Caco-2 (cell line): ENCODE measurements at regions not wholly inside any gene's neighbourhood (a gene's known extent, or its start where the extent isn't known, plus 50 kb on each side); places are given as distances from the start of the nearest gene placed in this dataset.
A peak's percentile ranks its signal among the peaks of the same experiment; 100 is the strongest.
"Not testable (repeated sequence)": the region's sequence is repeated elsewhere in the genome, so short reads cannot be mapped to it uniquely, and the experiment has no call there.

Source experiments
- BruUV-seq: library from RNA; stranded (reverse); fragments of 400-500 nt; replicated peaks from 2 replicates; lab custom pipeline; 2021; lab: Mats Ljungman, UMichigan
- CTCF ChIA-PET: fragments of 300-600 bp; sonication (Branson Sonifier 250); formaldehyde crosslinking; loops from one replicate; lab custom pipeline; 2022; ENCODE audit warnings: antibody characterized with exemption; lab: Charles Lee
- POLR2A ChIA-PET: fragments of 300-600 bp; sonication (Branson Sonifier 250); formaldehyde crosslinking; loops from one replicate; lab custom pipeline; 2022; ENCODE audit warnings: antibody characterized with exemption; lab: Charles Lee
- DNase-seq, 2 experiments: peaks; one replicate each; pipeline versions ENCODE4 v3.0.0 to v3.0.0-alpha.2; 2020 to 2022
- H3K27me3 ChIP-seq: replicated peaks from 2 replicates; pipeline ENCODE4 v1.6.0; 2011; ENCODE audit warnings: low read length; ENCODE audit not compliant: control insufficient read depth, insufficient read depth
- H3K36me3 ChIP-seq: 2 replicates; pipeline ENCODE4 v1.5.1; 2011; ENCODE audit warnings: low read length; ENCODE audit not compliant: control insufficient read depth, insufficient read depth
- H3K4me1 ChIP-seq: fragments of 250-450 bp; sonication (Bioruptor Pico); 2 replicates; pipeline ENCODE4 v1.5.1; 2020; ENCODE audit warnings: mild to moderate bottlenecking
- H3K4me3 ChIP-seq: 2 replicates; pipeline ENCODE4 v1.5.1; 2011; ENCODE audit warnings: low read depth, mild to moderate bottlenecking, control low read depth, low read length
- H3K9me3 ChIP-seq: fragments of 250-450 bp; sonication (Bioruptor Pico); 2 replicates; pipeline ENCODE4 v1.5.1; 2020; ENCODE audit warnings: mild to moderate bottlenecking, moderate library complexity
- H3K27ac Mint-ChIP-seq: one replicate; pipeline ENCODE4 v1.8.0; 2022; ENCODE audit warnings: mixed read lengths; ENCODE audit not compliant: unreplicated experiment
- H3K27me3 Mint-ChIP-seq: one replicate; pipeline ENCODE4 v1.8.0; 2022; ENCODE audit warnings: mixed read lengths; ENCODE audit not compliant: insufficient read depth, unreplicated experiment
- H3K36me3 Mint-ChIP-seq: one replicate; pipeline ENCODE4 v1.8.0; 2022; ENCODE audit warnings: mild to moderate bottlenecking, mixed read lengths; ENCODE audit not compliant: insufficient read depth, unreplicated experiment
- H3K4me1 Mint-ChIP-seq: one replicate; pipeline ENCODE4 v1.8.0; 2022; ENCODE audit warnings: low read depth, mixed read lengths; ENCODE audit not compliant: unreplicated experiment
- H3K4me3 Mint-ChIP-seq: one replicate; pipeline ENCODE4 v1.8.0; 2022; ENCODE audit warnings: mild to moderate bottlenecking, moderate library complexity, mixed read lengths; ENCODE audit not compliant: unreplicated experiment
- H3K9me3 Mint-ChIP-seq: one replicate; pipeline ENCODE4 v1.8.0; 2022; ENCODE audit warnings: mixed read lengths; ENCODE audit not compliant: unreplicated experiment
- CTCF ChIP-seq, 2 experiments: fragments of 200-600 bp in 1 of 2; IDR thresholded peaks; 1 replicate in 1 of 2; 2 replicates in 1 of 2; pipeline versions ENCODE4 v1.5.1 to v1.8.0; 2011 to 2022; ENCODE audit warnings: antibody characterized with exemption in 1 of 2, control low read depth in 1 of 2, inconsistent platforms in 1 of 2, low read depth in 1 of 2, low read length in 1 of 2, mild to moderate bottlenecking in 1 of 2, moderate library complexity in 1 of 2; ENCODE audit not compliant: insufficient read depth in 1 of 2, severe bottlenecking in 1 of 2, unreplicated experiment in 1 of 2
- intact Hi-C: fragments of 100-400 bp; cut with micrococcal nuclease; formaldehyde crosslinking; loops from one replicate; pipeline ENCODE4 v1.10.0; 2022; ENCODE audit not compliant: unreplicated experiment

DNA sequence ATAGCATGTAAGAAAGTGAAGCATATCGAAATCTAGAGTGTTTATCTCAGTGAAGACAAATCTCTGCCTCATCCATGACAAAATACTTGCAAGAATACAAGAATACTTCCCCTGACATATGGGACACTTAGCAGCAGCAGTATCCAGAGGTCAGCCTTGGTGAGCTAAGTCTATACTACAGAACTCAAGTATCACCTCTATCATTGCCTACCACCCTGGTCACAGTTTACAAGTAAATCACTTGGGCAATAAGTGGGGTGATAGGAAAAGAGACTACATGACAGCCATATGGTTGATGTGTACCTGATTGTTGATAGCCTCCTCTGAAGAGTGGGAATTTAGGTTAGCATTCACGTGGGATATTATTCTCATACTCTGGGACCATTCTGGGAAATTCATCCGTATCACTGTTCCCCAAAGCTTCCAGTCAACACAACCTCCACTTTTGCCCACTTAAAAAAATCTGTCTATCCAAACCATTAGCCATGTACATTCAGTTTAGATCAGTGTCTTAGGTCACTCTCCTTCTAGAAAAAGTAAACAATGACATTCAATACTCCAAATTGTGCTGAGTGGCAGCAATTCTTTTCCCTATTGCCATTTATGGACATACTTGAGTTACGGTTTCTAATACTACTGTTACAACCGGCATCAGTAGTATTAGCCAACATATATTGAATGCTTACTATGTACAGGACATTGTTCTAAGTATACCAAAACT is 118.2 kb upstream of the PRSS16 start:
- H3K27me3 ChIP-seq = no peaks in the 10 kb centered on the region
- BruUV-seq = no TSS peak
- no peaks in the 10 kb centered on the region for H3K9me3 Mint-ChIP-seq
- intact Hi-C loops = no loop called here
- peaks cover 12% of the 10 kb centered on the region for H3K36me3 Mint-ChIP-seq
- no peak for TF ChIP-seq CTCF (IDR thresholded peaks at IDR 0.05; ENCODE audit: insufficient read depth in 1 of 2, low read depth in 1 of 2, low read length in 1 of 2, severe bottlenecking in 1 of 2, unreplicated experiment in 1 of 2)
- H3K4me3 Mint-ChIP-seq = no peak overlapping the region
- no peaks in the 10 kb centered on the region for H3K36me3 ChIP-seq
- no peaks in the 10 kb centered on the region for H3K4me1 Mint-ChIP-seq
- no peak for DNase-seq
- H3K4me3 ChIP-seq = no peak overlapping the region
- H3K4me1 ChIP-seq = peaks cover 3% of the 10 kb centered on the region
- H3K9me3 ChIP-seq = no peaks in the 10 kb centered on the region
- no peak overlapping the region for H3K27ac Mint-ChIP-seq
- POLR2A ChIA-PET = no interaction called here
- H3K27me3 Mint-ChIP-seq = no peaks in the 10 kb centered on the region
- CTCF ChIA-PET = no interaction called here

DNA sequence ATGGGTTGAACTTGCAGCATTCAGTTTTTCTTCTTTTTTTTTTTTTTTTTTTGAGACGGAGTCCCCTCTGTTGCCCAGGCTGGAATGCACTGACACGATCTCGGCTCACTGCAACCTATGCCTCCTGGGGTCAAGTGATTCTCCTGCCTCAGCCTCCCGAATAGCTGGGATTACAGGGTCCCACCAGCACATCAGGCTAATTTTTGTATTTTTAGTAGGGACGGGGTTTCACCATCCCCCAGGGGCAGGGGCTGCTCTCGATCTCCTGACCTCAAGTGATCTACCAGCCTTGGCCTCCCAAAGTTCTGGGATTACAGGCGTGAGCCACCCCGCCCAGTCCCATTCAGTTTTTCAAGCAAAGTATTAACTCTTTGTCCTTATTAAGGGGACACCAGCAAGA is 117.6 kb upstream of the PRSS16 start:
- no peaks in the 10 kb centered on the region for H3K27me3 ChIP-seq
- ChIA-PET CTCF (no interaction called here), POLR2A (interaction anchor here (5.3 kb wide), 1 partner anchor 17 kb away, joined by 221 read pairs; a partner anchor contains a TSS)
- H3K4me1 ChIP-seq = peaks cover 8% of the 10 kb centered on the region
- no peaks in the 10 kb centered on the region for H3K4me1 Mint-ChIP-seq
- no TSS peak for BruUV-seq
- H3K4me3 Mint-ChIP-seq = no peak overlapping the region
- 0 out of 2 replicates have a peak, but pooled peaks cover 3% of the 10 kb centered on the region for H3K9me3 ChIP-seq
- H3K9me3 Mint-ChIP-seq = no peaks in the 10 kb centered on the region
- H3K4me3 ChIP-seq = no peak overlapping the region
- no peak for DNase-seq
- H3K36me3 ChIP-seq = no peaks in the 10 kb centered on the region
- no peak overlapping the region for H3K27ac Mint-ChIP-seq
- H3K27me3 Mint-ChIP-seq = no peaks in the 10 kb centered on the region
- peaks cover 8% of the 10 kb centered on the region for H3K36me3 Mint-ChIP-seq
- no peak for TF ChIP-seq CTCF (IDR thresholded peaks at IDR 0.05; ENCODE audit: insufficient read depth in 1 of 2, low read depth in 1 of 2, low read length in 1 of 2, severe bottlenecking in 1 of 2, unreplicated experiment in 1 of 2)
- intact Hi-C loops = loop anchor here (5.0 to 10.0 kb wide), 5 partner anchors 843 to 1735 kb away; a partner anchor contains a TSS

GRCh38 chr6:27130668-27131428 is 116.7 kb upstream of the PRSS16 start:
- Histone ChIP-seq H3K4me3 (peak overlapping the region; percentile 65), H3K36me3 (no peaks in the 10 kb centered on the region), H3K9me3 (0 out of 2 replicates have a peak, but pooled peaks cover 3% of the 10 kb centered on the region), H3K27me3 (no peaks in the 10 kb centered on the region), H3K4me1 (peaks cover 11% of the 10 kb centered on the region)
- no peak for TF ChIP-seq CTCF (IDR thresholded peaks at IDR 0.05; ENCODE audit: insufficient read depth in 1 of 2, low read depth in 1 of 2, low read length in 1 of 2, severe bottlenecking in 1 of 2, unreplicated experiment in 1 of 2)
- Mint-ChIP-seq H3K4me3 (no peak overlapping the region), H3K4me1 (peaks cover 6% of the 10 kb centered on the region), H3K27ac (no peak overlapping the region), H3K27me3 (no peaks in the 10 kb centered on the region), H3K36me3 (peaks cover 5% of the 10 kb centered on the region), H3K9me3 (no peaks in the 10 kb centered on the region)
- ChIA-PET CTCF (interaction anchor here (1.2 kb wide), 1 partner anchor 26 kb away, joined by 3 read pairs; no protein-coding TSS in a partner anchor), POLR2A (interaction anchor here (0.6 to 5.3 kb wide), 6 partner anchors 16 to 759 kb away, joined by 3 to 221 read pairs (median 10); a partner anchor contains a TSS)
- intact Hi-C loops = loop anchor here (5.0 to 10.0 kb wide), 5 partner anchors 844 to 1734 kb away; a partner anchor contains a TSS
- no TSS peak for BruUV-seq
- no peak for DNase-seq

GRCh38 chr6:27132282-27132531 is 115.3 kb upstream of the PRSS16 start:
- not testable (repeated sequence) for DNase-seq, H3K27me3 ChIP-seq, H3K27ac Mint-ChIP-seq, H3K4me1 Mint-ChIP-seq, H3K36me3 Mint-ChIP-seq, H3K9me3 ChIP-seq, H3K36me3 ChIP-seq, H3K27me3 Mint-ChIP-seq, H3K9me3 Mint-ChIP-seq, H3K4me3 Mint-ChIP-seq
- intact Hi-C loops = loop anchor here (1.0 to 10.0 kb wide), 7 partner anchors 15 to 1733 kb away; a partner anchor contains a TSS
- BruUV-seq = TSS peak; percentile 78
- Histone ChIP-seq H3K4me3 (peak overlapping the region; percentile 65), H3K4me1 (peaks cover 20% of the 10 kb centered on the region)
- POLR2A ChIA-PET = interaction anchor here (0.5 to 5.3 kb wide), 13 partner anchors 14 to 881 kb away, joined by 3 to 221 read pairs (median 7); a partner anchor contains a TSS
- CTCF ChIA-PET = interaction anchor here (1.2 kb wide), 1 partner anchor 25 kb away, joined by 3 read pairs; no protein-coding TSS in a partner anchor
